RPMI7951 (cell line): ENCODE measurements at regions not wholly inside any gene's neighbourhood (a gene's known extent, or its start where the extent isn't known, plus 50 kb on each side); places are given as distances from the start of the nearest gene placed in this dataset.

Source experiments
- DNase-seq: peaks from one replicate; pipeline ENCODE4 v3.0.0-alpha.2; 2012; ENCODE audit warnings: low read depth

- DNase-seq = no peak
Measured at GRCh38 chr6:19150307-19150706, 686.9 kb upstream of the ID4 start.

GRCh38 chr6:19153270-19153980 is 683.7 kb upstream of the ID4 start:
- peak; percentile 1 for DNase-seq

DNA sequence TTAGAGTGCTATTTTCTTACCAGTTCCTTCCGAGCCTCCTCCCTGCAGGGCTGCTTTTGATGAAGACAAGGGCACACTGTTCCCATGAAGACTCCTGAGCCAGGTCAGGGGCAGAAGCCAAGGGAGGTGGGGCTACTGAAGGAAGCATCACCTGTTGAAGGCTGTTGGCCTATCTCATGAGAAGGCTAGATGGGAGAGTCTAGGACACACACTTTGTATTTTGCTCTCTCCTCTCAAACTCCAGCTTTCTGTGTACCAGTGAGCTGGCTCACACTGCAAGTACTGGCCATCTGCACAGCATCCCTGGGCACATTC is 683.2 kb upstream of the ID4 start:
- DNase-seq = no peak

GRCh38 chr6:19156443-19156842 is 680.7 kb upstream of the ID4 start:
- no peak for DNase-seq

DNA sequence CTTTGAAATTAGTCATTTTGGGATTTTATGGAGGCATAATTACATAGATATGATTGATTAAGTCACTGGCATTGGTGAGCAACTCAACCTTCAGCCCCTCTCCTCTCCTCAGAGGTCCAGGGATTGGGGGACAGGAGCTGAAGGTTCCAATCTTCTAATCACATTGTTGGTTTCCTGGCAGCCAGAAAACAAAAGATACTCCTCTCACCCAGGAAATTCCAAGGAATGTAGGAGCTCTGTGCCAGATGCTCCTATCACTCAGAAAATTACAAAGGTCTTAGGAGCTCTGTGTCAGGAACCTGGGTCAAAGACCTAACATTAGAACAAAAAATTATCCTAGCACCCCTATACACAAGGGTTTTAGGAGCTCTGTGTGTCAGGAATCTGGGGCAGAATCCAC is 679.7 kb upstream of the ID4 start:
- DNase-seq = no peak

DNA sequence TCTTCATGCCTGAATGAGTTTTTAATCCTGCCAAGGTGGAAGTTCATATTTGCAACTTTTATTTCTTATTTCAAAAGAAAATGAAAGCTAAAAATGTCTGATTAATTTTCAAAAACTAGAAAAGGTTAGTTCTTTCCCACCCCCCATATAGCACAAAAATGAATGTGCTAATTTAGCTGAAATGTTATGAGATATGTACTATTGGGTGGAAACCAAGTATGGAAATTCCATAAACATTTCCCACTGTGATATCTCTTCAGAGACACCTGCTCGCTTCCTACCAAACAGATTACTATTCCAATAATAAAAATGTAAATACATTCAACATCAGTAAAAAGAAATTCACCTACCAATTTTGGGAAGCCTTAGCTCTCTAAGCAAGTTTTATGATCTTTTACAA is 678.6 kb upstream of the ID4 start:
- no peak for DNase-seq

GRCh38 chr6:19159089-19159488 is 678.1 kb upstream of the ID4 start:
- DNase-seq = no peak

DNA sequence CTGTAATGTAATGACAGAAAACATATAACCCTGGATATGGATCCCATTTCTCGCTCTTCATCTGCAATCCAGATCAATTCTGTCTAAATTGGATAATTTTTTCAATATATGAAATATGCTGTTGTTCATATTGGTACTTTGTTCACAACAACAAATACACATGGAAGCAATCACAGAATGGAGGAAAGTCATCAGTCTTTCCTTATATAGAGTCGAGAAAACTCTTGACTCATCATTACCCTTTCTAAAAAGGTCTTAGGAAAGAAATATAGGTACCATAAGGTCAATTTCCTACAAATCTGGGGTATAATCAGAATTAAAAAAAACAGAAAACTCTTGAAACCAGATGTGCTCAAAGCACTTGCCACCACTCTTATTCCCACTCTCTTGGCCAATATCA is 677.6 kb upstream of the ID4 start:
- DNase-seq = no peak

DNA sequence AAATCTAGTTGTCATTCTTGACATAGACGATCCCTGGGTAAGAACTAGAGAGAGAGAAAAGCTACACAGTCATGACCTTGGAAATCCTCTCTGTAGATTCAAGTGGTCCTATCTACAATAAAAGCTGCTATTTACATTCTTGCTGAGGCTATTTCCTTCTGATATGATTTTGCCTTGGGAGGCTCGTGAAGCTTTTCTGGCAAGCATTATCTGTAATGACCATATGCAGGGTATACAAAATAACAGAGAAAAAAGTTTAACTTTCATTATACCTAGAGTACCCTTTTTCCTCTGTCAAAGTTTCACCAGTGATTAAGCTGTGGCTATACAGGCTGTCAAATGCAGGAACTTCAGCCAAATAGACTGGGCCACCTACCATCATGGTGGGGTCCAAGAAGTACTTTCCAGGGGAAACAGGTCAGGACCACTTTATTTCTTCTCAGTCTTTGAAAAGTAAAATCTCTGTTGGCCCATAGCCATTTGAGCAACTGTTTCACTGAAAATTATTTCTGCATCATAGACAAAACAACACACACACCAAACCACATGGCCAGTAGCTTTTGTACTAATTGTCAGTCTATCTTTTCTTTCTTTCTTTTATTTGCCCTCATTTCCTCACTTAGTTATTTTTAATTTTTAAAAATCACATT is 677.0 kb upstream of the ID4 start:
- no peak for DNase-seq

- no peak for DNase-seq
Measured at GRCh38 chr6:19167251-19167650, 669.9 kb upstream of the ID4 start.

GRCh38 chr6:19169366-19169765 is 667.8 kb upstream of the ID4 start:
- DNase-seq = no peak

GRCh38 chr6:19175023-19175422 is 662.1 kb upstream of the ID4 start:
- no peak for DNase-seq

DNA sequence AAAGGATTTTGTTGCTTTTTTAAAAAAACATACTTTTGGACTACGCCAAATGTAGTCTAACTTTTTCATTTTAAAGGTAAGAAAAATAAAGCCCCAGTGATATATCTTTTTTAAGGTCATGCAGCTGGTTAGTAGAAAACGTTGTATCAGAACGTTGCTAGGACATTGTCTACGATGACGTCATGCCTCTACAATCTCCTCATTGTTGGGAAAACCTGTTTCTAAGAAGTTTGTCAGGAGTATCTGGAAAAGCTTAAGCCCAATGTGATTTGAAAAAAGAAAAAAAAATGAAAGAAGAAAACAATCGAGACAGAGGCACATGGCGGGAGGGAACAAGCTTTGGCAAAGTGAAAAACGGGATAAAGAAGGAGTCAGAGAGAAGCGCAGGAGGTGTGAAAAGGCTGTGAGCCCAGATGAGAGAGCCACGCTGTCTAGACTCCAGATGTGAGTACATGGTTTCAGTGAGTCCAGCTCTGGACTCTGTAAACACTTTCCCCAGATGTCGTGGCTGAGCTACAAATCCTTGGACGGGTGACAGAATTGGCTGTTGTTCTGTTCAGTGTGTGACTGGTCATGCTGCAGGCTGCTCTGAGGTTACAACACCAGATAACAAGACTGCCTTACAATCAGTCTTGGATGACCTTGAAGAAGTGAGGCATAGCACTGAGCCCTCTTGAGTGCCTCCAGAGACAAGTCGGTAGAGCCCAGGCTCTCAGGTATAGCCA is 656.7 kb upstream of the ID4 start:
- no peak for DNase-seq

GRCh38 chr6:19181211-19181610 is 656.0 kb upstream of the ID4 start:
- no peak for DNase-seq

GRCh38 chr6:19193624-19194023 is 643.5 kb upstream of the ID4 start:
- no peak for DNase-seq

DNA sequence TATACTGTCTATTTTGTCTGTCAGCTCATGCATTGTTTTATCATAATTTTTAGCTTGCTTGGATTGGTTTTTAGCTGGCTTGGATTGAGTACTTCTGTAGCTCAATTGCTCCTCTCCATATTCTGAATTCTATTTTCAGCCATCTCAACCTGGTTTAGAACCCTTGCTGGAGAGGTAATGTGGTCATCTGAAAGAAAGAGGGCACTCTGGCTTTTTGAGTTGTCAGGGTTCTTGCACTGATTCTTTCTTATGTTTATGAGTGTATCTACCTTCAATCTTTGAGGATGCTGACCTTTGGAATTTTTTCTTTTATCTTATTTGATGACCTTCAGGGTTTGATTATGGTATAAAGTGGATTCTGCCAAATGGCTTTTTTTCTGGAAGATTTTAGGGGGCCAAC is 632.7 kb upstream of the ID4 start:
- DNase-seq = no peak

- DNase-seq = no peak
Measured at GRCh38 chr6:19205076-19205475, 632.1 kb upstream of the ID4 start.

DNA sequence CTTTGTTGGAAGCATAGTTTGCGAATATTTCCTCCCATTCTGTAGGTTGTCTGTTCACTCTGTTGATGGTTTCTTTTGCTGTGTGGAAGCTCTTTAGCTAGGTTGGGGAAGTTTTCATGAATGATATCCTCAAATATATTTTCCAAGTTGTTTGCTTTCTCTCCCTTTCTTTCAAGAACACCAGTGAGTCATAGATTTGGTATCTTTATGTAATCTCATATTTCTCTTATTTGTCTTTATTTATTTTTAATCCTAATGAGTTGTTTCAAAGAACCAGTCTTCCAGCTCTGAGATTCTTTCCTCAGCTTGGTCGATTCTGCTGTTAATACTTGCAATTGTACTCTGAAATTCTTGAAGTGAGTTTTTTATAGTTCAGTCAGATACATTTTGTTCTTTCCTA is 628.0 kb upstream of the ID4 start:
- no peak for DNase-seq

- no peak for DNase-seq
Measured at GRCh38 chr6:19210849-19211590, 626.1 kb upstream of the ID4 start.

GRCh38 chr6:19214231-19214630 is 622.9 kb upstream of the ID4 start:
- no peak for DNase-seq

DNA sequence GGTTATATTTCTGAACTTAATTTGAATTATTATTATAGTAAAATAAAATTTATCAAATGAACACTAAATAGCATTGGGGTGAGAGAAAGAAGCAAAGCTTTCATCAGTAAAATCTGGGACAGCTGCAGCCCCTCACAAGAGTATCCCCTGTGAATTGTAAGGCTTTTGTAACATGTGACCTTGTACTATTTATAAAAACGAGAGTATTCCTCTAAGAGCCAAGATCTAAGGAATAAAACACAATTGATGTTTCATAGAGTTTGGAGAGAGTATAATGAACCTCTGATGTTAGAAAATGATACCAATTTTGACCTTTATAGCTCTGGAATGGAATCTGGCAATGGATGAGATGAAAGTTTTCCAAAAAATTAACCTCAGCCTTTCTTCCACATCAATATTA is 617.2 kb upstream of the ID4 start:
- no peak for DNase-seq

DNA sequence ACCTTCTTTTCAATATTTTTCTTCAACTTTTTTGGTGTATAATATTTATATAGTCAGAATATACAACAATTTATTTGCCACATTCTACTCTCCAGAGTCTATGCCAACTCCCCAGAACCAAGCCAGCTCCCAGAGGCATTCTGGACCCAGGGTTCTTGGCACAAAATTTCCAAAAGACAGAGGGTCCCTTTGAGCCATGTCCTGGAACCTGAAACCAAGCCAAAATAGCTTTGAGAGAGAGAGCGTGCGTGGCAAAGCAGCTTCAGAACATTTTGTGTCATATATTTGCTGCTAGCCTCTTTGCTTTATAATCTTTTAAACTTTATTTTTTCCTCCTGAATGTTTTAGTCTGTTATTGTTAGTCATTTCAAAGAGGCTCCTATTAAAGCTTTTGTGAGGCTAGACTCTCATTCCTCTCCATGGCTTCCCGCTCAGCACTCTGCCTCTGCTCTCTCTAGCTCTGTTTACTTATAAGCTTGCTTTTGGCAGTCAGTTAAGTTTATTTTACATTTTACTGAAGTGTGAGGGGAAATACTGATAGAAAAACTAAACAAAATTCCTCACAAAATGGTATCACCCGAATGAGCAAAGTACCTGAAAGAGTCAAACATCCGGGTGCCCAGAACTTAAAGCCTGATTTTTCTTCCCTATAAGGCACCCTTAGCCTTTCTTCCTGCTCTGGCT is 605.1 kb upstream of the ID4 start:
- DNase-seq = no peak
